K562 (cell line): ENCODE measurements at regions not wholly inside any gene's neighbourhood (a gene's known extent, or its start where the extent isn't known, plus 50 kb on each side); places are given as distances from the start of the nearest gene placed in this dataset.

Experiments
- ATF2 ChIP-seq: sonication (generic); formaldehyde crosslinking; IDR thresholded peaks from 2 replicates; pipeline ENCODE4 v1.8.1; 2022; ENCODE audit warnings: missing genetic modification reagents
- ATF7 ChIP-seq: fragments of 450-650 bp; IDR thresholded peaks from 2 replicates; pipeline ENCODE4 v1.7.1; 2014; ENCODE audit warnings: mild to moderate bottlenecking, moderate library complexity
- CHCHD3 ChIP-seq: fragments of 250-450 bp; sonication (Bioruptor Pico); IDR thresholded peaks from 2 replicates; pipeline ENCODE4 v2.1.2; 2022; ENCODE audit warnings: mild to moderate bottlenecking
- CTCF ChIP-seq, 3 experiments: IDR thresholded peaks in 2 of 3; conservative IDR thresholded peaks in 1 of 3; 2 replicates each; pipeline ENCODE4 v1.5.1; 2011 to 2012; ENCODE audit warnings: low read length in 3 of 3, mild to moderate bottlenecking in 3 of 3, control low read depth in 2 of 3, improper control_type of control experiment in 1 of 3, inconsistent platforms in 1 of 3, low read depth in 1 of 3, mixed read lengths in 1 of 3, moderate library complexity in 1 of 3; ENCODE audit not compliant: insufficient read depth in 2 of 3
- DMBX1 ChIP-seq: fragments of 250-450 bp; sonication (Bioruptor Pico); IDR thresholded peaks from 2 replicates; pipeline ENCODE4 v1.8.0; 2022; ENCODE audit warnings: inconsistent platforms, mild to moderate bottlenecking, moderate library complexity, borderline replicate concordance
- HMGXB4 ChIP-seq: sonication (generic); formaldehyde crosslinking; IDR thresholded peaks from 2 replicates; pipeline ENCODE4 v1.8.1; 2023; ENCODE audit warnings: mild to moderate bottlenecking, missing genetic modification reagents
- KDM1A ChIP-seq, 2 experiments: fragments of 450-650 bp; IDR thresholded peaks; 2 replicates each; pipeline ENCODE4 v1.6.1; 2016; ENCODE audit warnings: mild to moderate bottlenecking in 2 of 2
- POLR2A ChIP-seq: fragments of 450-650 bp; conservative IDR thresholded peaks from 2 replicates; pipeline ENCODE4 v1.6.1; 2016
- PREB ChIP-seq: sonication (generic); formaldehyde crosslinking; IDR thresholded peaks from 2 replicates; pipeline ENCODE4 v1.8.1; 2023; ENCODE audit warnings: mild to moderate bottlenecking, missing genetic modification reagents
- ZNF274 ChIP-seq: IDR thresholded peaks from 2 replicates; pipeline ENCODE4 v1.6.1; 2011; ENCODE audit warnings: low read depth, mild to moderate bottlenecking, low read length, moderate library complexity, borderline replicate concordance

GRCh38 chr17:13986855-13987254, 82.4 kb upstream of the COX10 start:
- TF ChIP-seq CTCF (IDR thresholded peaks at IDR 0.05 in 2 of 3, conservative IDR thresholded peaks at IDR 0.05 in 1 of 3; ENCODE audit: insufficient read depth in 2 of 3, low read depth in 1 of 3, low read length in 3 of 3) (no peak), ATF2 (no peak), ZNF274 (no peak), PREB (CRISPR knock-in tag) (no peak), DMBX1 (CRISPR knock-in tag) (no peak), ATF7 (no peak), HMGXB4 (CRISPR knock-in tag) (no peak), POLR2A (no peak), CHCHD3 (CRISPR knock-in tag) (no peak), KDM1A (IDR thresholded peaks at IDR 0.05) (no peak)
